Tibial artery (tissue), 4 donors: ENCODE measurements at regions not wholly inside any gene's neighbourhood (a gene's known extent, or its start where the extent isn't known, plus 50 kb on each side); places are given as distances from the start of the nearest gene placed in this dataset.

Source experiments
- DNase-seq, 2 donors: peaks; one replicate each; pipeline ENCODE4 v3.0.0-alpha.2; 2019
- H3K27ac ChIP-seq, 2 donors: fragments of 200-600 bp; sonication (generic) in 1 of 2; 1 replicate in 1 of 2; 2 replicates in 1 of 2; pipeline ENCODE4 v1.5.1; 2018 to 2019; ENCODE audit warnings: mild to moderate bottlenecking in 1 of 2
- H3K27me3 ChIP-seq, 2 donors: fragments of 200-600 bp; sonication (generic) in 1 of 2; one replicate each; pipeline versions ENCODE4 v1.5.1 to v1.6.0; 2016 to 2019
- H3K36me3 ChIP-seq, 3 donors: fragments of 200-600 bp; sonication (generic) in 2 of 3; one replicate each; pipeline ENCODE4 v1.5.1; 2016 to 2019; ENCODE audit warnings: mild to moderate bottlenecking in 2 of 3
- H3K4me1 ChIP-seq, 4 donors: fragments of 200-600 bp; sonication (generic) in 2 of 4; 1 replicate in 3 of 4; 2 replicates in 1 of 4; pipeline ENCODE4 v1.5.1; 2016 to 2019
- H3K4me3 ChIP-seq, 2 donors: fragments of 200-600 bp; sonication (generic) in 1 of 2; 1 replicate in 1 of 2; 2 replicates in 1 of 2; pipeline ENCODE4 v1.5.1; 2018 to 2019; ENCODE audit warnings: mild to moderate bottlenecking in 2 of 2
- H3K9me3 ChIP-seq, 3 donors: fragments of 200-600 bp; sonication (generic) in 1 of 3; one replicate each; pipeline ENCODE4 v1.5.1; 2016 to 2019
- intact Hi-C: fragments of 100-400 bp; cut with DNase I; formaldehyde crosslinking; loops from one replicate; pipeline ENCODE4 v1.15.0; 2023; ENCODE audit warnings: low total_unique reads
- TF ChIP-seq, protein P1 (sequence below), 2 experiments: fragments of 200-600 bp in 1 of 2; fragments of 450-650 bp in 1 of 2; IDR thresholded peaks; one replicate each; pipeline ENCODE4 v1.5.1; 2017 to 2019; ENCODE audit warnings: antibody characterized with exemption in 2 of 2, mild to moderate bottlenecking in 1 of 2, moderate library complexity in 1 of 2

DNA sequence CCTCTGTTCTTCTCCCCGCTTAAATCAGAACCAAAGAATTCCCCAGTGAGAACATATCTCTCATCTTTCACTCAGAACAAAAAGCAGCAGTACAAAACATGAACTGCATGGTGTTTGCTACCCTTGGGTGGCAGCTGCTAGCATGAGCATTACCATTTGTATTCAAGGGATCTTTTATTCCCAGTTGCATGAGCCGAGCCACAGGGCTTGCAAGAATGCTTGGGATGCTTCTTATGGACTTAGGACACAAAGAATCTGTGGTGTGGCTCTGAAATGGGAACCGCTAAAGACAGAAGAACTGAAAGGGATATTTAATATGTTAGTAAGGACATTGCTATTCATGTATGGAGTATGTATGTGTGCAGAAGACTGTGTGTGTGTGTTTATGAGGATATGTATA, 190.6 kb downstream of the TMX1 start:
- intact Hi-C loops: no loop called here
- Histone ChIP-seq H3K36me3 (no peaks in the 10 kb centered on the region), H3K27ac (no peak overlapping the region), H3K9me3 (no peaks in the 10 kb centered on the region), H3K4me3 (no peak overlapping the region), H3K27me3 (no peaks in the 10 kb centered on the region), H3K4me1 (peaks cover 0 to 19% (median 5%) of the 10 kb centered on the region in 4 donors)
- no peak for DNase-seq
- TF ChIP-seq, protein P1, sequence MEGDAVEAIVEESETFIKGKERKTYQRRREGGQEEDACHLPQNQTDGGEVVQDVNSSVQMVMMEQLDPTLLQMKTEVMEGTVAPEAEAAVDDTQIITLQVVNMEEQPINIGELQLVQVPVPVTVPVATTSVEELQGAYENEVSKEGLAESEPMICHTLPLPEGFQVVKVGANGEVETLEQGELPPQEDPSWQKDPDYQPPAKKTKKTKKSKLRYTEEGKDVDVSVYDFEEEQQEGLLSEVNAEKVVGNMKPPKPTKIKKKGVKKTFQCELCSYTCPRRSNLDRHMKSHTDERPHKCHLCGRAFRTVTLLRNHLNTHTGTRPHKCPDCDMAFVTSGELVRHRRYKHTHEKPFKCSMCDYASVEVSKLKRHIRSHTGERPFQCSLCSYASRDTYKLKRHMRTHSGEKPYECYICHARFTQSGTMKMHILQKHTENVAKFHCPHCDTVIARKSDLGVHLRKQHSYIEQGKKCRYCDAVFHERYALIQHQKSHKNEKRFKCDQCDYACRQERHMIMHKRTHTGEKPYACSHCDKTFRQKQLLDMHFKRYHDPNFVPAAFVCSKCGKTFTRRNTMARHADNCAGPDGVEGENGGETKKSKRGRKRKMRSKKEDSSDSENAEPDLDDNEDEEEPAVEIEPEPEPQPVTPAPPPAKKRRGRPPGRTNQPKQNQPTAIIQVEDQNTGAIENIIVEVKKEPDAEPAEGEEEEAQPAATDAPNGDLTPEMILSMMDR (IDR thresholded peaks at IDR 0.05): no peak

DNA sequence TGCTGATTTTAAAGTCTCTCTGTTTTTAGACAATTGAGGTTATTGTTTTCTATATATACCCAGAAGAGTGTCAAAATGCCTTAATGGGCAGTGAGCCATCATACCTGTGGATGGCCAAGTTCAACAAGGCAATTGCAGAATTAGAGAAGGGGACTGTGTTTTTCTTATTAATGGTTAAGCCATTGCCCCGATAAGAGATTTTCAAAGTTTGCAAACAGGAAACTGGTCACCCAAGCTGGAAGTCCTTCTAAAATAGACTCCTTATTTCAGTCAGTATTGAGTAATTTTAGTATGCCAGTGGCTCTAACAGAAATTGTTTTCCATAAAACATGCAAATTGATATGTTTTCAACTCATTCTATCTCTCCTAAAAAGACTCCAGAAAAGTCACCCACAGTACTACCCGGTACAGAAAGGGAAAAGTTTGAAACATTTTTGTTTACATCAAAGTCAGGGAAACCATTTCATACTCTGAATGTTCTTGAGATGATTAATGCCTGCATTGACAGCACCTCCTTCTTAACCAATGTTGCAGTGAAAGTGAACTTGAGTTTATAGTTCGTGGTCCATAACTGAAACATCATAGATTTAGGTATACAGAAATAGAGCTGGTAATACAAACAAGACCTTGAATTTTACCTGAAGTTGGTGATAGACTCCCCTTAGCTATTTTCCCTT, 191.1 kb downstream of the TMX1 start:
- no peaks in the 10 kb centered on the region for H3K9me3 ChIP-seq
- no peak overlapping the region for H3K27ac ChIP-seq
- TF ChIP-seq, protein P1 (IDR thresholded peaks at IDR 0.05): no peak

GRCh38 chr14:51431741-51432140, 191.7 kb downstream of the TMX1 start:
- no peak overlapping the region for H3K4me3 ChIP-seq
- H3K27ac ChIP-seq: no peak overlapping the region
- no peak for DNase-seq
- no peaks in the 10 kb centered on the region for H3K27me3 ChIP-seq
- TF ChIP-seq, protein P1 (IDR thresholded peaks at IDR 0.05): no peak
- H3K36me3 ChIP-seq: no peaks in the 10 kb centered on the region
- H3K4me1 ChIP-seq: peaks cover 0 to 19% (median 5%) of the 10 kb centered on the region in 4 donors
- H3K9me3 ChIP-seq: no peaks in the 10 kb centered on the region
- intact Hi-C loops: no loop called here

More for the DNA sequence above, 191.1 kb downstream of the TMX1 start:
- H3K27me3 ChIP-seq: no peaks in the 10 kb centered on the region
- intact Hi-C loops: no loop called here
- no peak for DNase-seq
- no peaks in the 10 kb centered on the region for H3K36me3 ChIP-seq
- no peak overlapping the region for H3K4me3 ChIP-seq
- H3K4me1 ChIP-seq: peaks cover 0 to 19% (median 5%) of the 10 kb centered on the region in 4 donors

DNA sequence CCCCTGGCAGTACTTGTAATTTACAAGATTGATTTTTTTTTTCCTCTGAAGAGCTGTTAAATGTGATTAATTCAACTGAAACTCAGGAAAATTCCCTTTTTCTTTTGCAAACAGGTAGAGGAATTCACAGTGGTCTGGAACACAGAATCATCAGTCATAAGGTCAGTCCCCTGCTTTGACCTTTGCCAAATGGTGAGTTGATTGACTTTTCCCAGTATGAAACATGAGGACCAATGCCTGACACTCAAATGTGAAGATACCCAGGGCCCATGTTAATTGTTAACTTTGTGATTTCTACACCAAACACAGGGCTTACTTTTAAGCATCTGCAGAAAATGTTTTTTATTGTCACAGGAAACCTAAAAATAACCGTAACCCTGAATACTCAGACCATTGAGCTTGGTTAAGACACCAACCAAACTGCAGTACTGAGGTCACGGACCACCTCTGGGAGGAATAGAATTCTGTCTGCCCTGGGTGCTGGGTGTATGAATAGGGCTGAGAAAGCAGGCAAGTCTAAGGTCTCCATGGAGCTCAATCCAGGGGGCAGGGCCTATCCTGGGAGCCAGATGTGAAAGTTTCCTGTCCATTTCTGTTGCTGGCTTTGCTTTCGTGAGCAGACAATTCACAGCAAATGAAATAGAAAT, 192.4 kb downstream of the TMX1 start:
- no peak overlapping the region for H3K4me3 ChIP-seq
- no peak overlapping the region for H3K27ac ChIP-seq
- TF ChIP-seq, protein P1 (IDR thresholded peaks at IDR 0.05): no peak
- H3K9me3 ChIP-seq: no peaks in the 10 kb centered on the region
- no peaks in the 10 kb centered on the region for H3K27me3 ChIP-seq
- no peak for DNase-seq
- peaks cover 0 to 19% (median 5%) of the 10 kb centered on the region in 4 donors for H3K4me1 ChIP-seq
- intact Hi-C loops: no loop called here
- no peaks in the 10 kb centered on the region for H3K36me3 ChIP-seq

GRCh38 chr14:51436630-51437029, 196.6 kb downstream of the TMX1 start:
- TF ChIP-seq, protein P1 (IDR thresholded peaks at IDR 0.05): no peak

More at GRCh38 chr14:51436630-51437029, 196.6 kb downstream of the TMX1 start:
- H3K36me3 ChIP-seq: no peaks in the 10 kb centered on the region
- DNase-seq: no peak
- no peak overlapping the region for H3K4me3 ChIP-seq
- no peaks in the 10 kb centered on the region for H3K9me3 ChIP-seq
- no peak overlapping the region for H3K27ac ChIP-seq
- H3K27me3 ChIP-seq: no peaks in the 10 kb centered on the region
- peaks cover 0 to 3% (median 0%) of the 10 kb centered on the region in 4 donors for H3K4me1 ChIP-seq
- intact Hi-C loops: no loop called here
